K562 (cell line): ENCODE measurements at regions not wholly inside any gene's neighbourhood (a gene's known extent, or its start where the extent isn't known, plus 50 kb on each side); places are given as distances from the start of the nearest gene placed in this dataset.

Experiments
- CTCF ChIP-seq, 3 experiments: IDR thresholded peaks in 2 of 3; conservative IDR thresholded peaks in 1 of 3; 2 replicates each; pipeline ENCODE4 v1.5.1; 2011 to 2012; ENCODE audit warnings: low read length in 3 of 3, mild to moderate bottlenecking in 3 of 3, control low read depth in 2 of 3, improper control_type of control experiment in 1 of 3, inconsistent platforms in 1 of 3, low read depth in 1 of 3, mixed read lengths in 1 of 3, moderate library complexity in 1 of 3; ENCODE audit not compliant: insufficient read depth in 2 of 3
- FOXK1 ChIP-seq: sonication (generic); formaldehyde crosslinking; IDR thresholded peaks from 2 replicates; pipeline ENCODE4 v1.8.0; 2022; ENCODE audit warnings: missing genetic modification reagents, mild to moderate bottlenecking, borderline replicate concordance
- GATA2 ChIP-seq: sonication (generic); formaldehyde crosslinking; IDR thresholded peaks from 2 replicates; pipeline ENCODE4 v1.4.0; 2020; ENCODE audit warnings: mild to moderate bottlenecking, missing genetic modification reagents
- MED1 ChIP-seq: sonication (generic); formaldehyde crosslinking; IDR thresholded peaks from 2 replicates; pipeline ENCODE4 v1.8.1; 2023; ENCODE audit warnings: missing genetic modification reagents, borderline replicate concordance
- TGIF2 ChIP-seq: sonication (generic); formaldehyde crosslinking; IDR thresholded peaks from 2 replicates; pipeline ENCODE4 v1.8.1; 2022; ENCODE audit warnings: mild to moderate bottlenecking, missing genetic modification reagents, moderate library complexity
- YY1 ChIP-seq, 3 experiments: IDR thresholded peaks; 2 replicates each; pipeline ENCODE4 v1.6.1; 2011; ENCODE audit warnings: low read length in 2 of 3, mild to moderate bottlenecking in 2 of 3, moderate library complexity in 2 of 3, borderline replicate concordance in 1 of 3, control low read depth in 1 of 3, low read depth in 1 of 3; ENCODE audit not compliant: insufficient read depth in 3 of 3, insufficient replicate concordance in 2 of 3, control insufficient read depth in 1 of 3, insufficient read length in 1 of 3; ENCODE audit errors: extremely low read depth in 1 of 3
- ZNF512 ChIP-seq: IDR thresholded peaks from 2 replicates; pipeline ENCODE4 v1.6.1; 2016; ENCODE audit warnings: missing genetic modification characterization, missing compliant biosample characterization
- ZNF583 ChIP-seq: fragments of 250-450 bp; sonication (Bioruptor Pico); IDR thresholded peaks from 2 replicates; pipeline ENCODE4 v1.4.0; 2020
- TF ChIP-seq, protein P1 (sequence below): fragments of 450-650 bp; IDR thresholded peaks from 2 replicates; pipeline ENCODE4 v1.6.1; 2016; ENCODE audit warnings: mild to moderate bottlenecking, moderate library complexity

DNA sequence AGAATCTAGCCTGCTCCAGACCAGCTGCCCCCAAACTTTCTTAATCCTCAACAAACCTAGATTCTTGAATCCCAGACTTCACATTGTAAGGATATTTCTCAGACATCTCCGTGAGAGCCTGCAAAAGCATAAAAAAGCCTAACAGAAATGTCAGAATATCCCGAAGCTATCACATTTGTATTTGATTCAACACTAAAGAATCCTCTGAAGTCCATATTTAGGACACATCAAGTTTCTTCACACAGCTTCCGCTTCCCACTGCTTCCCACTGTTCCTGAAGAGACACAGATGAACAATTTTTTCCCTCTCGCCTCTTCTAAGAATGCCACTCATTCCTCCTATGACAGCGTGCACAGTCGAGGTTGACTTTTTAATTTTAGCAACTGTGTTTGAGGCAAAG is 396.2 kb upstream of the IGFBP3 start:
- TF ChIP-seq YY1 (IDR thresholded peaks at IDR 0.05; ENCODE audit: borderline replicate concordance in 1 of 3, control insufficient read depth in 1 of 3, extremely low read depth in 1 of 3, insufficient read depth in 3 of 3, insufficient read length in 1 of 3, insufficient replicate concordance in 2 of 3, low read depth in 1 of 3, low read length in 2 of 3) (no peak), FOXK1 (CRISPR knock-in tag) (no peak), TGIF2 (CRISPR knock-in tag) (no peak), GATA2 (CRISPR knock-in tag) (no peak), ZNF583 (CRISPR knock-in tag) (no peak), CTCF (IDR thresholded peaks at IDR 0.05 in 2 of 3, conservative IDR thresholded peaks at IDR 0.05 in 1 of 3; ENCODE audit: insufficient read depth in 2 of 3, low read depth in 1 of 3, low read length in 3 of 3) (no peak), ZNF512 (tag) (no peak), MED1 (no peak)
- TF ChIP-seq, protein P1, sequence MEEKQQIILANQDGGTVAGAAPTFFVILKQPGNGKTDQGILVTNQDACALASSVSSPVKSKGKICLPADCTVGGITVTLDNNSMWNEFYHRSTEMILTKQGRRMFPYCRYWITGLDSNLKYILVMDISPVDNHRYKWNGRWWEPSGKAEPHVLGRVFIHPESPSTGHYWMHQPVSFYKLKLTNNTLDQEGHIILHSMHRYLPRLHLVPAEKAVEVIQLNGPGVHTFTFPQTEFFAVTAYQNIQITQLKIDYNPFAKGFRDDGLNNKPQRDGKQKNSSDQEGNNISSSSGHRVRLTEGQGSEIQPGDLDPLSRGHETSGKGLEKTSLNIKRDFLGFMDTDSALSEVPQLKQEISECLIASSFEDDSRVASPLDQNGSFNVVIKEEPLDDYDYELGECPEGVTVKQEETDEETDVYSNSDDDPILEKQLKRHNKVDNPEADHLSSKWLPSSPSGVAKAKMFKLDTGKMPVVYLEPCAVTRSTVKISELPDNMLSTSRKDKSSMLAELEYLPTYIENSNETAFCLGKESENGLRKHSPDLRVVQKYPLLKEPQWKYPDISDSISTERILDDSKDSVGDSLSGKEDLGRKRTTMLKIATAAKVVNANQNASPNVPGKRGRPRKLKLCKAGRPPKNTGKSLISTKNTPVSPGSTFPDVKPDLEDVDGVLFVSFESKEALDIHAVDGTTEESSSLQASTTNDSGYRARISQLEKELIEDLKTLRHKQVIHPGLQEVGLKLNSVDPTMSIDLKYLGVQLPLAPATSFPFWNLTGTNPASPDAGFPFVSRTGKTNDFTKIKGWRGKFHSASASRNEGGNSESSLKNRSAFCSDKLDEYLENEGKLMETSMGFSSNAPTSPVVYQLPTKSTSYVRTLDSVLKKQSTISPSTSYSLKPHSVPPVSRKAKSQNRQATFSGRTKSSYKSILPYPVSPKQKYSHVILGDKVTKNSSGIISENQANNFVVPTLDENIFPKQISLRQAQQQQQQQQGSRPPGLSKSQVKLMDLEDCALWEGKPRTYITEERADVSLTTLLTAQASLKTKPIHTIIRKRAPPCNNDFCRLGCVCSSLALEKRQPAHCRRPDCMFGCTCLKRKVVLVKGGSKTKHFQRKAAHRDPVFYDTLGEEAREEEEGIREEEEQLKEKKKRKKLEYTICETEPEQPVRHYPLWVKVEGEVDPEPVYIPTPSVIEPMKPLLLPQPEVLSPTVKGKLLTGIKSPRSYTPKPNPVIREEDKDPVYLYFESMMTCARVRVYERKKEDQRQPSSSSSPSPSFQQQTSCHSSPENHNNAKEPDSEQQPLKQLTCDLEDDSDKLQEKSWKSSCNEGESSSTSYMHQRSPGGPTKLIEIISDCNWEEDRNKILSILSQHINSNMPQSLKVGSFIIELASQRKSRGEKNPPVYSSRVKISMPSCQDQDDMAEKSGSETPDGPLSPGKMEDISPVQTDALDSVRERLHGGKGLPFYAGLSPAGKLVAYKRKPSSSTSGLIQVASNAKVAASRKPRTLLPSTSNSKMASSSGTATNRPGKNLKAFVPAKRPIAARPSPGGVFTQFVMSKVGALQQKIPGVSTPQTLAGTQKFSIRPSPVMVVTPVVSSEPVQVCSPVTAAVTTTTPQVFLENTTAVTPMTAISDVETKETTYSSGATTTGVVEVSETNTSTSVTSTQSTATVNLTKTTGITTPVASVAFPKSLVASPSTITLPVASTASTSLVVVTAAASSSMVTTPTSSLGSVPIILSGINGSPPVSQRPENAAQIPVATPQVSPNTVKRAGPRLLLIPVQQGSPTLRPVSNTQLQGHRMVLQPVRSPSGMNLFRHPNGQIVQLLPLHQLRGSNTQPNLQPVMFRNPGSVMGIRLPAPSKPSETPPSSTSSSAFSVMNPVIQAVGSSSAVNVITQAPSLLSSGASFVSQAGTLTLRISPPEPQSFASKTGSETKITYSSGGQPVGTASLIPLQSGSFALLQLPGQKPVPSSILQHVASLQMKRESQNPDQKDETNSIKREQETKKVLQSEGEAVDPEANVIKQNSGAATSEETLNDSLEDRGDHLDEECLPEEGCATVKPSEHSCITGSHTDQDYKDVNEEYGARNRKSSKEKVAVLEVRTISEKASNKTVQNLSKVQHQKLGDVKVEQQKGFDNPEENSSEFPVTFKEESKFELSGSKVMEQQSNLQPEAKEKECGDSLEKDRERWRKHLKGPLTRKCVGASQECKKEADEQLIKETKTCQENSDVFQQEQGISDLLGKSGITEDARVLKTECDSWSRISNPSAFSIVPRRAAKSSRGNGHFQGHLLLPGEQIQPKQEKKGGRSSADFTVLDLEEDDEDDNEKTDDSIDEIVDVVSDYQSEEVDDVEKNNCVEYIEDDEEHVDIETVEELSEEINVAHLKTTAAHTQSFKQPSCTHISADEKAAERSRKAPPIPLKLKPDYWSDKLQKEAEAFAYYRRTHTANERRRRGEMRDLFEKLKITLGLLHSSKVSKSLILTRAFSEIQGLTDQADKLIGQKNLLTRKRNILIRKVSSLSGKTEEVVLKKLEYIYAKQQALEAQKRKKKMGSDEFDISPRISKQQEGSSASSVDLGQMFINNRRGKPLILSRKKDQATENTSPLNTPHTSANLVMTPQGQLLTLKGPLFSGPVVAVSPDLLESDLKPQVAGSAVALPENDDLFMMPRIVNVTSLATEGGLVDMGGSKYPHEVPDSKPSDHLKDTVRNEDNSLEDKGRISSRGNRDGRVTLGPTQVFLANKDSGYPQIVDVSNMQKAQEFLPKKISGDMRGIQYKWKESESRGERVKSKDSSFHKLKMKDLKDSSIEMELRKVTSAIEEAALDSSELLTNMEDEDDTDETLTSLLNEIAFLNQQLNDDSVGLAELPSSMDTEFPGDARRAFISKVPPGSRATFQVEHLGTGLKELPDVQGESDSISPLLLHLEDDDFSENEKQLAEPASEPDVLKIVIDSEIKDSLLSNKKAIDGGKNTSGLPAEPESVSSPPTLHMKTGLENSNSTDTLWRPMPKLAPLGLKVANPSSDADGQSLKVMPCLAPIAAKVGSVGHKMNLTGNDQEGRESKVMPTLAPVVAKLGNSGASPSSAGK = no peak
